HCT116 (cell line): ENCODE measurements at regions not wholly inside any gene's neighbourhood (a gene's known extent, or its start where the extent isn't known, plus 50 kb on each side); places are given as distances from the start of the nearest gene placed in this dataset.

ENCODE experiments used
- ATAC-seq: fragments of 200-7000 bp; cut with Tn5 transposase; 2 replicates; pipeline ENCODE4 v1.9.1; 2020; ENCODE audit warnings: mild to moderate bottlenecking, moderate library complexity
- BruUV-seq: library from RNA; stranded (reverse); fragments of 400-500 nt; replicated peaks from 2 replicates; lab custom pipeline; 2021; lab: Mats Ljungman, UMichigan
- CTCF ChIA-PET: fragments of 300-600 bp; sonication (Branson Sonifier 250); formaldehyde crosslinking; loops from one replicate; lab custom pipeline; 2021; ENCODE audit warnings: antibody characterized with exemption; lab: Charles Lee
- POLR2A ChIA-PET: fragments of 300-600, 350-600 bp; sonication (Branson Sonifier 250); formaldehyde crosslinking; loops from one replicate; lab custom pipeline; 2021; ENCODE audit warnings: antibody characterized with exemption; lab: Charles Lee
- RAD21 ChIA-PET, 2 experiments: fragments of 300-600 bp; sonication (Branson Sonifier 250); formaldehyde crosslinking; loops; one replicate each; lab custom pipeline; 2023; ENCODE audit warnings: low total read pairs in 2 of 2; ENCODE audit not compliant: uncharacterized antibody in 2 of 2, unreplicated experiment in 2 of 2, low non-redundant PET in 1 of 2; lab: Charles Lee
- DNase-seq: peaks from one replicate; pipeline ENCODE4 v3.0.0-alpha.2; 2010; ENCODE audit warnings: low read depth, low spot score
- H2AFZ ChIP-seq: fragments of 200-600 bp; shearing (Covaris generic), sonication (generic); 2 replicates; pipeline ENCODE4 v1.6.1; 2017; ENCODE audit warnings: low read depth, mixed run types, mixed read lengths, antibody characterized with exemption, low read length; ENCODE audit not compliant: poor library complexity, severe bottlenecking
- H3K27ac ChIP-seq: 2 replicates; pipeline ENCODE4 v1.5.1; 2012; ENCODE audit warnings: low read depth, low read length
- H3K27me3 ChIP-seq: fragments of 200-600 bp; sonication (generic); 2 replicates; pipeline ENCODE4 v1.6.1; 2016; ENCODE audit warnings: mixed run types, low read length, mixed read lengths; ENCODE audit not compliant: insufficient read depth
- H3K36me3 ChIP-seq, 2 experiments: fragments of 200-500 bp in 1 of 2; fragments of 200-600 bp in 1 of 2; sonication (Bioruptor generic) in 1 of 2; sonication (generic) in 1 of 2; 2 replicates each; pipeline versions ENCODE4 v1.5.1 to v1.6.1; 2014 to 2016; ENCODE audit warnings: low read length in 2 of 2, inconsistent platforms in 1 of 2, mixed read lengths in 1 of 2, mixed run types in 1 of 2; ENCODE audit not compliant: insufficient read depth in 2 of 2, control insufficient read depth in 1 of 2
- H3K4me1 ChIP-seq, 2 experiments: fragments of 200-600 bp in 1 of 2; sonication (generic) in 1 of 2; 2 replicates each; pipeline versions ENCODE4 v1.5.1 to v1.6.1; 2012 to 2017; ENCODE audit warnings: low read length in 2 of 2, inconsistent platforms in 1 of 2, mild to moderate bottlenecking in 1 of 2, mixed read lengths in 1 of 2, mixed run types in 1 of 2, moderate library complexity in 1 of 2; ENCODE audit not compliant: insufficient read depth in 2 of 2, control insufficient read depth in 1 of 2
- H3K4me2 ChIP-seq: fragments of 200-600 bp; sonication (generic); 2 replicates; pipeline ENCODE4 v1.6.1; 2017; ENCODE audit warnings: mixed run types, low read length, mixed read lengths
- H3K4me3 ChIP-seq, 2 experiments: fragments of 200-600 bp in 1 of 2; sonication (generic) in 1 of 2; replicated peaks in 1 of 2; 2 replicates each; pipeline ENCODE4 v1.5.1; 2011 to 2016; ENCODE audit warnings: low read length in 2 of 2, control low read depth in 1 of 2, low read depth in 1 of 2, mild to moderate bottlenecking in 1 of 2, mixed read lengths in 1 of 2, mixed run types in 1 of 2
- H3K79me2 ChIP-seq: fragments of 200-600 bp; sonication (generic); 2 replicates; pipeline ENCODE4 v1.6.1; 2017; ENCODE audit warnings: mild to moderate bottlenecking, mixed run types, low read length, moderate library complexity, mixed read lengths; ENCODE audit not compliant: insufficient read depth
- H3K9ac ChIP-seq: fragments of 200-600 bp; sonication (generic); 2 replicates; pipeline ENCODE4 v1.6.1; 2016; ENCODE audit warnings: low read length, mixed read lengths
- H3K9me2 ChIP-seq: fragments of 200-600 bp; sonication (generic), shearing (Covaris generic); 2 replicates; pipeline ENCODE4 v1.6.1; 2017; ENCODE audit warnings: mixed run types, mild to moderate bottlenecking, moderate library complexity; ENCODE audit not compliant: insufficient read depth
- H3K9me3 ChIP-seq, 2 experiments: fragments of 200-500 bp in 1 of 2; fragments of 200-600 bp in 1 of 2; sonication (Bioruptor generic) in 1 of 2; sonication (generic) in 1 of 2; 2 replicates each; pipeline ENCODE4 v1.6.1; 2014 to 2017; ENCODE audit warnings: low read length in 2 of 2, mixed read lengths in 2 of 2, inconsistent platforms in 1 of 2, low read depth in 1 of 2, mild to moderate bottlenecking in 1 of 2, mixed run types in 1 of 2, moderate library complexity in 1 of 2; ENCODE audit not compliant: control insufficient read depth in 1 of 2, insufficient read depth in 1 of 2
- H4K20me1 ChIP-seq: fragments of 200-600 bp; sonication (generic), shearing (Covaris generic); 2 replicates; pipeline ENCODE4 v1.6.1; 2017; ENCODE audit warnings: mixed run types, mild to moderate bottlenecking, moderate library complexity; ENCODE audit not compliant: insufficient read depth
- CBX3 ChIP-seq: IDR thresholded peaks from 2 replicates; pipeline ENCODE4 v1.6.1; 2012; ENCODE audit warnings: low read depth
- CTCF ChIP-seq, 3 experiments: fragments of 200-600 bp in 1 of 3; sonication (generic) in 1 of 3; IDR thresholded peaks in 2 of 3; conservative IDR thresholded peaks in 1 of 3; 2 replicates each; pipeline ENCODE4 v1.5.1; 2012 to 2017; ENCODE audit warnings: low read depth in 2 of 3, low read length in 2 of 3, antibody characterized with exemption in 1 of 3, borderline replicate concordance in 1 of 3, control low read depth in 1 of 3, mild to moderate bottlenecking in 1 of 3, mixed read lengths in 1 of 3, mixed run types in 1 of 3, moderate library complexity in 1 of 3; ENCODE audit not compliant: insufficient read depth in 1 of 3
- ELF1 ChIP-seq: IDR thresholded peaks from 2 replicates; pipeline ENCODE4 v1.6.1; 2012; ENCODE audit warnings: low read depth, borderline replicate concordance
- EZH2 ChIP-seq: fragments of 200-600 bp; sonication (generic); IDR thresholded peaks from 2 replicates; pipeline ENCODE4 v1.6.1; 2017; ENCODE audit warnings: antibody characterized with exemption, mixed run types
- EZH2phosphoT487 ChIP-seq: fragments of 200-600 bp; IDR thresholded peaks from 2 replicates; pipeline ENCODE4 v1.6.1; 2018; ENCODE audit warnings: antibody characterized with exemption, borderline replicate concordance
- FOSL1 ChIP-seq: IDR thresholded peaks from 2 replicates; pipeline ENCODE4 v1.6.1; 2012; ENCODE audit warnings: low read depth
- JUND ChIP-seq: IDR thresholded peaks from 2 replicates; pipeline ENCODE4 v1.6.1; 2012
- POLR2A ChIP-seq: IDR thresholded peaks from 2 replicates; pipeline ENCODE4 v1.7.0; 2011; ENCODE audit warnings: borderline replicate concordance; ENCODE audit not compliant: insufficient read depth, insufficient read length; ENCODE audit errors: extremely low read depth
- POLR2AphosphoS5 ChIP-seq: IDR thresholded peaks from 2 replicates; pipeline ENCODE4 v1.6.1; 2011; ENCODE audit warnings: mild to moderate bottlenecking, low read depth, low read length, moderate library complexity
- REST ChIP-seq: IDR thresholded peaks from 2 replicates; pipeline ENCODE4 v1.6.1; 2012; ENCODE audit warnings: low read depth
- YY1 ChIP-seq: IDR thresholded peaks from 2 replicates; pipeline ENCODE4 v1.6.1; 2011; ENCODE audit warnings: low read length, low read depth, moderate library complexity, mild to moderate bottlenecking; ENCODE audit not compliant: insufficient replicate concordance; ENCODE audit errors: extremely low read depth
- intact Hi-C: fragments of 100-400 bp; cut with micrococcal nuclease; formaldehyde crosslinking; loops from 2 replicates; pipeline ENCODE4 v1.10.0; 2022

GRCh38 chr6:119858901-119859300 lies 509.3 kb upstream of the MAN1A1 start:
- H3K4me3 ChIP-seq = no peak overlapping the region
- no peaks in the 10 kb centered on the region for H3K9me2 ChIP-seq
- intact Hi-C loops = no loop called here
- no TSS peak for BruUV-seq
- no peak for ATAC-seq
- no peaks in the 10 kb centered on the region for H3K79me2 ChIP-seq
- DNase-seq = no peak
- no peaks in the 10 kb centered on the region for H3K9me3 ChIP-seq
- POLR2A ChIA-PET = no interaction called here
- H3K27ac ChIP-seq = no peak overlapping the region
- H3K4me1 ChIP-seq = no peaks in the 10 kb centered on the region
- TF ChIP-seq CBX3 = no peak
- no peak for TF ChIP-seq POLR2A
- H3K27me3 ChIP-seq = no peaks in the 10 kb centered on the region
- H4K20me1 ChIP-seq = no peaks in the 10 kb centered on the region
- RAD21 ChIA-PET = no interaction called here
- no peaks in the 10 kb centered on the region; a peak in 1 of 4 replicates for H3K36me3 ChIP-seq
- no peak overlapping the region for H3K9ac ChIP-seq
- H3K4me2 ChIP-seq = no peak overlapping the region
- no peak overlapping the region for H2AFZ ChIP-seq
- CTCF ChIA-PET = no interaction called here

GRCh38 chr6:119856136-119856535 lies 506.6 kb upstream of the MAN1A1 start:
- Histone ChIP-seq H3K27me3 (no peaks in the 10 kb centered on the region), H3K9me2 (no peaks in the 10 kb centered on the region), H3K79me2 (no peaks in the 10 kb centered on the region), H4K20me1 (no peaks in the 10 kb centered on the region), H3K4me2 (peak overlapping the region; percentile 7; the same call in 1 of the 2 replicates), H3K9me3 (no peaks in the 10 kb centered on the region)
- RAD21 ChIA-PET = no interaction called here
- TF ChIP-seq JUND (no peak), EZH2phosphoT487 (no peak), FOSL1 (no peak), POLR2AphosphoS5 (no peak), EZH2 (no peak), YY1 (no peak), CTCF (IDR thresholded peaks at IDR 0.05 in 2 of 3, conservative IDR thresholded peaks at IDR 0.05 in 1 of 3; ENCODE audit: borderline replicate concordance in 1 of 3, insufficient read depth in 1 of 3, low read depth in 2 of 3, low read length in 2 of 3) (no peak), ELF1 (no peak), REST (no peak), POLR2A (no peak)
- TF ChIP-seq, all 23 proteins: peak for 0
- ATAC-seq (no peak), DNase-seq (no peak)
- ChIA-PET CTCF (no interaction called here), POLR2A (no interaction called here)
- Histone ChIP-seq H3K36me3 (no peaks in the 10 kb centered on the region; a peak in 1 of 4 replicates), H3K4me1 (no peaks in the 10 kb centered on the region), H3K4me3 (no peak overlapping the region), H2AFZ (no peak overlapping the region), H3K27ac (no peak overlapping the region), H3K9ac (no peak overlapping the region)
- intact Hi-C loops = no loop called here
- BruUV-seq = no TSS peak
